Immature natural killer cell (primary cell): ENCODE measurements at regions not wholly inside any gene's neighbourhood (a gene's known extent, or its start where the extent isn't known, plus 50 kb on each side); places are given as distances from the start of the nearest gene placed in this dataset.

ENCODE experiments used
- DNase-seq, 3 donors: peaks; one replicate each; pipeline ENCODE4 v3.0.0; 2022; ENCODE audit warnings: mixed read lengths in 1 of 3
- H3K27ac Mint-ChIP-seq, 6 donors: one replicate each; pipeline ENCODE4 v1.8.0; 2020; ENCODE audit warnings: mixed read lengths in 6 of 6, mild to moderate bottlenecking in 5 of 6, inconsistent platforms in 4 of 6, moderate library complexity in 3 of 6
- H3K27me3 Mint-ChIP-seq, 3 donors: one replicate each; pipeline ENCODE4 v1.8.0; 2020 to 2021; ENCODE audit warnings: low read depth in 3 of 3, mild to moderate bottlenecking in 3 of 3, mixed read lengths in 3 of 3, moderate library complexity in 3 of 3, inconsistent platforms in 1 of 3
- H3K36me3 Mint-ChIP-seq, 3 donors: one replicate each; pipeline ENCODE4 v1.8.0; 2020; ENCODE audit warnings: mixed read lengths in 3 of 3, inconsistent platforms in 2 of 3, mild to moderate bottlenecking in 2 of 3
- H3K4me1 Mint-ChIP-seq, 2 donors: one replicate each; pipeline ENCODE4 v1.8.0; 2020; ENCODE audit warnings: inconsistent platforms in 2 of 2, mild to moderate bottlenecking in 2 of 2, mixed read lengths in 2 of 2, moderate library complexity in 1 of 2
- H3K4me3 Mint-ChIP-seq, 5 donors: one replicate each; pipeline ENCODE4 v1.8.0; 2020; ENCODE audit warnings: mild to moderate bottlenecking in 5 of 5, mixed read lengths in 5 of 5, inconsistent platforms in 3 of 5, moderate library complexity in 3 of 5
- H3K9me3 Mint-ChIP-seq, 6 donors: one replicate each; pipeline ENCODE4 v1.8.0; 2020; ENCODE audit warnings: mild to moderate bottlenecking in 6 of 6, mixed read lengths in 6 of 6, inconsistent platforms in 4 of 6, moderate library complexity in 3 of 6

DNA sequence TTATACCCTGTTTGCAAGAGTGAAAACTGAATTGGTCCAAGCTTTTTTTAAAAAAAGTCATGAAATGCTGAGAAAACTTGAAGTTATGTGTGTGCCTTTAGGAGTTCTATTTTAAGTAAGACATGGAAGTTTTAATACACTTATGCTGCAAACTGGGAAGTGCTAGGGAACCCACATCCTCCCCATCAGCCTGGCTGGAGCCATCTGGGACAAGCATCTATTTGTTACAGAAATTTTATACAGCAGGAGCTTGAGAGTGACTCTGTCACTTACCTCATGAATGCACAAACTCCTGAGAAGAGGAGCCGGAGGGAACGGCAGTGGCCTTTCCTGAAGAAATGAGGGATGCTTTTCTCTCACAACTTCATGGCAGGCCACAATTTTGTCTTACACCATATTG, 78.2 kb upstream of the SLC44A3 start:
- H3K9me3 Mint-ChIP-seq, result no peaks in the 10 kb centered on the region
- peaks cover 3 to 12% (median 5%) of the 10 kb centered on the region in 3 donors for H3K27me3 Mint-ChIP-seq
- no peak overlapping the region for H3K4me3 Mint-ChIP-seq
- no peak for DNase-seq
- H3K4me1 Mint-ChIP-seq, result peaks cover 0 to 2% of the 10 kb centered on the region in 2 donors
- H3K27ac Mint-ChIP-seq, result no peak overlapping the region
- H3K36me3 Mint-ChIP-seq, result no peaks in the 10 kb centered on the region

DNA sequence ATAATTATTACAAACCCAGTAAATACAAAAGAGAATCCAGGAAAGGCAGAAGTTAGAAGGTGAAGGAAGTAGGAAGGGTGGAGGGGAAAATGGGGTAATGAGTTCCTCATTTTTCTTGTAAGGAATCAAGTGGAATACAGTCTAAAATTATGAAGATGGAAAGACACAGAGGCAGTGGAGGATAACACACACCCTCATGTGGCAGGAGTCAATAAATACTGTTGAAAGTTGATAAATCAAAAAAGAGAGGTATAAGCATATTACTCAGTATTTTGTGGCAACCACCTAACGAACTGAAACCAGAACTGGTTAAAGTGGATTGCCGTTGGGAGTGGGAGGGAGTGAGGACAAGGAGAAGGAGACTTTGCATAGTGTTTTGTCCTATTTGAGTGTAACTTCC, 78.6 kb upstream of the SLC44A3 start:
- no peak for DNase-seq
- H3K27ac Mint-ChIP-seq, result no peak overlapping the region
- H3K4me3 Mint-ChIP-seq, result no peak overlapping the region
- no peaks in the 10 kb centered on the region for H3K9me3 Mint-ChIP-seq
- H3K27me3 Mint-ChIP-seq, result peaks cover 3 to 9% (median 5%) of the 10 kb centered on the region in 3 donors
- peaks cover 0 to 2% of the 10 kb centered on the region in 2 donors for H3K4me1 Mint-ChIP-seq
- no peaks in the 10 kb centered on the region for H3K36me3 Mint-ChIP-seq

DNA sequence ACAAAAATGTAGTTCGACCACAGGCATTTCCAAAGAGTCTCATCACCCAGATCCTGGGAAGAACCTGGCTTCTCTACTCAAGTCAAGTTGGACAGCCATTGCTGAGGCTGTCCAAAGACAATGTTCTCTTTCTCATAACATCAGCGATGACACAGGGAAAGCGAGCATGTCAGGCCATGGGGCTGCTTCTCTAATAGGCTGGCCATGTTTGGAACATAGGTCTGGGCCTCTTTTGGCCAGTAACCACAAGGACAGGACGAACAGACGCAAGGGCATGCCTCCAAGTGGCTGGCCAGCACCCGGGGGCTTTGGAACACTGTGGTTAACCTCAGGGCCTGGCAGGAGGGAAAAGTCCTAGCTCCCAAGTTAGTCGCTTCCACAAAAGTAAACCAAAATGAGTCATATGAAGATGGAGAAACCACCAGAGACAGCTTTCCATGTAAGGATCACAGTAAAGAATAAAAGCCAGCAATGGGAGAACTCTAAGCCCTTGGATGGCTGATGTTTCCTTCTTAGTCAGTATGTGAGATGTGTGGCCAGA, 80.6 kb upstream of the SLC44A3 start:
- peaks cover 0 to 2% of the 10 kb centered on the region in 2 donors for H3K4me1 Mint-ChIP-seq
- H3K9me3 Mint-ChIP-seq, result no peaks in the 10 kb centered on the region
- DNase-seq, result no peak
- no peaks in the 10 kb centered on the region for H3K36me3 Mint-ChIP-seq
- no peak overlapping the region for H3K27ac Mint-ChIP-seq
- peaks cover 1 to 10% (median 9%) of the 10 kb centered on the region in 3 donors for H3K27me3 Mint-ChIP-seq
- no peak overlapping the region for H3K4me3 Mint-ChIP-seq

DNA sequence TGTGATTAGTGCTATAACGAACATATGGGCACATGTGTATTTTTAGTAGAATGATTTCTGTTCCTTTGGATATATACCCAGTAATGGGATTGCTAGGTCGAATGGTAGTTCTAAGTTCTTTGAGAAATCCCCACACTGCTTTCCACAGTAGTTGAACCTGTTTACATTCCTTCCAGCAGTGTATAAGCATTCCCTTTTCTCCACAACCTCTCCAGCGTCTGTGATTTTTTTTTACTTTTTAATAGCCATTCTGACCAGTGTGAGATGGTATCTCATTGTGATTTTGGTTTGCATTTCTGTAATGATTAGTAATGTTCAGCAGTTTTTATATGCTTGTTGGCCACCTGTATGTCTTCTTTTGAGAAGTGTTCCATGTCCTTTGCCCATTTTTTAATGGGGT, 81.8 kb upstream of the SLC44A3 start:
- Mint-ChIP-seq H3K4me1 (peaks cover 0 to 2% of the 10 kb centered on the region in 2 donors), H3K9me3 (peaks cover 0 to 2% (median 0%) of the 10 kb centered on the region in 6 donors), H3K36me3 (no peaks in the 10 kb centered on the region), H3K27me3 (peaks cover 1 to 9% (median 9%) of the 10 kb centered on the region in 3 donors), H3K27ac (no peak overlapping the region), H3K4me3 (no peak overlapping the region)
- no peak for DNase-seq

DNA sequence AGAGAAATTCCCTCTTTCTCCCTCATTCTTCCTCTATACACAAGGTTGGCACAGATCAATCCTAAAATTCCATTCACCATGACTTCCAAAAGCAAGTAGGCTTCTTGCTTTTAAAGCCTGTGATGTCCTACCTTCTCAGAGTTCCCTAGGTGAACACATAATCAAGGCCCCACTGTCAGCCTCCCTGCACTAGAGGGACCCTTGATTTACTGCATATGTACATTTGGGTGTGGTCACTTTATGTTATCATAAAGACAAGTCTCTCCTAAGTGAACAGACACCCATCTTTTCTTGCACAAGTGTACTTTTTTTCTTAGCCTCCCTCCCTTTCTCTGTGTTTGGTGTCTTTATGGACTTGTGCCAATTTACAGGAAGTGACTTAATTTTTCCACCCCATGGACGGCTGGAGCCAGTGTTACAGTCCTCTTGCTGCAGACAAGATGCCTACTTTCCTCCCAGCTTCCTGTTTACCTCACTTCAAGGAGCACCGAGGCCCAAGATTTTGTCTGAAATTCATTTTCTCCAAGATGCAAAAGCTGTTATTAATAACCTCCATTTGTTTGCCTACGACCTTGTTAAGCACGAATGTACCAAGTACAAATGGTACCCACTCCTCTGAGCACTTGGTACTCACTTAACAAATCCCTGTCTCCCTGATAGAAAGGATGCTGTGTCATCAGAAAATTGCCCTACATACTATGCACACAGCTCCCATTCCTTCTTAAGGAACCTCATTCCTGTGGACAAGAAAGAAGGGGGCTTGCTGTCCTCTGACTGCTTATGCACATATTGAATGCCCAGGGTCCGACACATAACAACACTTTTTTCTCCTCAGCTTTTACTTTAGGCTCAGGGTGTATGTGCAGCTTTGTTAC, 82.8 kb upstream of the SLC44A3 start:
- DNase-seq, result no peak
- no peaks in the 10 kb centered on the region for H3K36me3 Mint-ChIP-seq
- no peak overlapping the region for H3K27ac Mint-ChIP-seq
- peaks cover 0 to 2% of the 10 kb centered on the region in 2 donors for H3K4me1 Mint-ChIP-seq
- peaks cover 0 to 2% (median 0%) of the 10 kb centered on the region in 6 donors for H3K9me3 Mint-ChIP-seq
- peaks cover 1 to 9% (median 9%) of the 10 kb centered on the region in 3 donors for H3K27me3 Mint-ChIP-seq
- no peak overlapping the region for H3K4me3 Mint-ChIP-seq

DNA sequence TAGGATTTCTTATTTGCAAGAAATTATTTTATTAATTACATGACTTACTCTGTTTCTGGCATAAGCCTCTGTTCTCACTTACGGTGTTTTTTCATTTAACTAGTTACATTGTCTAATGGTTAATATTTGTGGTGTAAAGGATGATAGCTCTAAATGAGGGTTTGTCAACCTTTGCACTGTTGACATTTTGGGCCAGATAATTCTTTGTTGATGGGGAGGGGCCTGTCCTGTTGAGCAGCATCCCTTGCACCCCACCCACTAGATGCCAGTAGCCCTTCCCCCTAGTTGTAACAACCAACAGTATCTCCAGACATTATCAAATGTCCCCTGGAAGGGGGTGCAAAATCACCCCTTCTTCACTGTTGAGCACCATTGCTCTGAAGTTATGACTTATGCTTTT, 83.6 kb upstream of the SLC44A3 start:
- DNase-seq, result no peak
- Mint-ChIP-seq H3K36me3 (no peaks in the 10 kb centered on the region), H3K4me1 (no peaks in the 10 kb centered on the region), H3K4me3 (no peak overlapping the region), H3K27me3 (peaks cover under 1 to 9% (median 8%) of the 10 kb centered on the region in 3 donors), H3K27ac (no peak overlapping the region), H3K9me3 (peaks cover 0 to 2% (median 0%) of the 10 kb centered on the region in 6 donors)

DNA sequence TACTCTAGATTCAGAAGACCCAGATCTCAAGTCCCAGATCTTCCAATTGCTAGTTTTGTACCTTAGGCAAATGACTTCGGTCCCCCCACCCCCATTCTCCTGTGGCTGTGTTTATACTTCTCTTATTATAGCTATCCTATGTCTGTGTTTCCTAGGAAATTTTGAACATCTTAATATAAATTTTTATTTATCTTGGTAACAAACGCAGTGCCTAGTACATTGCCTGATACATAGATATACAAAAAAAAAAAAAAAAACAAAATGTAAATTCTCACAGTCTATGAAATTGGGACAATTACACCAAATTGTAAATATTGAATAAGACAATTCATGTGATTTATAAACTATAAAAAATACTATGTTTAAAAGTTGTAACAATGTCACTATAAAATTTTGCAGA, 84.1 kb upstream of the SLC44A3 start:
- DNase-seq, result no peak
- H3K27me3 Mint-ChIP-seq, result peaks cover 4 to 10% (median 8%) of the 10 kb centered on the region in 3 donors
- no peaks in the 10 kb centered on the region for H3K36me3 Mint-ChIP-seq
- no peak overlapping the region for H3K4me3 Mint-ChIP-seq
- H3K27ac Mint-ChIP-seq, result no peak overlapping the region
- no peaks in the 10 kb centered on the region for H3K4me1 Mint-ChIP-seq
- peaks cover 0 to 2% (median 0%) of the 10 kb centered on the region in 6 donors for H3K9me3 Mint-ChIP-seq

DNA sequence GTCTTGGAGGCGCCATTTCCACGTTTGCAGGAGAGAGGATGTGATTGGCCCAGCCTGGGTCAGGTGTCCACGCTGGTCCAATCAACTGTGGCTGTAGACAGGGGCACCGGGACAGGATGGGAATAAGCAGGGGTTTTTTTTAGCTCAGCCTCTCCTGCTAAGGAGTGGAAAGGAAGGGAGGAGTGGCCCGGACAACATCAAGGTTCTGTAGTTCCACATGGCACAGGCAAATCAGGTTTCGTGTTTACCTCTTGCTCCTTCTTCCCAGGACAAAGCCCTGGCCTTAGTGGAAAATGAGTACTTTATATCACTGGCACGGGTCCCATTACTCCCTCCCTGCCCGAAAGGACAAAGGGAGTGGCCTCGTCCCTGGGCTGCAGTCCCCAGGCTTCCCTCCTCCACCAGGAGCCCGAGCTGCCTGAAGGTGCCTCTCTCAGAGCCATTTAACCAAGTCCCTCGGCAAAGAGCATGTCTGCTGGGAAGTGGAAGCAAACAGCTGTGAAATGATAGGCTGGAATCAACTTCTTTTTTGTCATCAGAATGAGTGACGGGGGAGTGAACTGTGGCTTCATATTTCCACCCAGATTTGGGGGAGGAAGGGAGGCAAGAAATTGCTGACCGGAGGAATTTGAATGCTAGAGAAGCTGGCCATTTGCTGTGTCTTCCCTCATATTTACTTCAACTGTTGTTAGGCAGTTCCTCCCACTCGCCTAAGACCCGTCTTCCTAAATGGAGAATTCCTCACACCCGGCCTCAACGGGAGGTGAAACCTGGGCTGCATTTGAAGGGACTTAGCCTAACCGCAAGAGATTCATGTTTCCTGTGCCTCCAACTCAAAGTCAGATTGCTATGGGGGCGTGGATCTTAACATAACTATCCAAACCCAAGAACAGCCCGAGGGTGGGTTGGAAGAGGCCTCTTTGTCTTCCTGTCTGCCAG, 84.9 kb upstream of the SLC44A3 start:
- no peak overlapping the region for H3K4me3 Mint-ChIP-seq
- DNase-seq, result no peak
- H3K27ac Mint-ChIP-seq, result no peak overlapping the region
- no peaks in the 10 kb centered on the region for H3K4me1 Mint-ChIP-seq
- H3K9me3 Mint-ChIP-seq, result peaks cover 0 to 2% (median 0%) of the 10 kb centered on the region in 6 donors
- peaks cover 4 to 12% (median 10%) of the 10 kb centered on the region in 3 donors for H3K27me3 Mint-ChIP-seq
- H3K36me3 Mint-ChIP-seq, result no peaks in the 10 kb centered on the region

DNA sequence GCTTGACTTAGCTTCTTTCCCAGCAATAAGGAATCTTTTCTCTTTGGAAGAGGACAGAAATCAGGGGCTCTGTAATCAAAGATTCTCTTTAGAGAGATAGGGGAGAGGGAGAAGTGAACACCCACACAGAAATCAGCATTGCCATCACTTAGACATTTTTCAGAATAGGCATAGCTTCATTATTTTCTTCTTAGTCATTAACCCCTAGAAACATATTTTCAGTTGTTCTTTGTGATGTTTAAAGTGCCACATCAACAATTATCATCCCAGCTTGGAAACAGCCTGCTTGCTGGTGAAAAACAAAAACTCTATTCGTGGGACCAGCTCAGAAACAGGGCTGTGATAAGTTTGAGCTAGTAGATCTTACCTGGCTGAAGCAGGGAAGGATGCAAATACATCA, 88.3 kb upstream of the SLC44A3 start:
- Mint-ChIP-seq H3K4me1 (no peaks in the 10 kb centered on the region), H3K36me3 (no peaks in the 10 kb centered on the region), H3K9me3 (peaks cover 0 to 2% (median 0%) of the 10 kb centered on the region in 6 donors), H3K27me3 (peaks cover 6 to 10% (median 7%) of the 10 kb centered on the region in 3 donors), H3K27ac (no peak overlapping the region), H3K4me3 (no peak overlapping the region)
- no peak for DNase-seq

DNA sequence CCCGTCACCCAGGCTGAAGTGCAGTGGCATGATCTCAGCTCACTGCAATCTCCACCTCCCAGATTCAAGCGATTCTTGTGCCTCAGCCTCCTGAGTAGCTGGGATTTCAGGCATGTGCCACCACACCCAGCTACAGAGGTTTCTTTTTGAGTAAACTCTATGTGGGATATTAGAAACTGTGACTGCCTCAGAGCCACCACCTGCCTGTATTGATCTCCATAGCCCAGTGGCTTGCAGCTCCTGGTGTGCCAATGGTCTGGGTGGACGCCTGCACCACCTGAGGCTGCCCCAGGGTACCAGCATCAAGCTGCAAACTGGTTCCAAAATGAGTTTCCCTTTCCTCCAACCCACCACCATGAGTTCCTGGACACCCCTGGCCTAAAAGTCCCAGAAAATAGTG, 89.7 kb upstream of the SLC44A3 start:
- no peak for DNase-seq
- H3K4me1 Mint-ChIP-seq, result no peaks in the 10 kb centered on the region
- H3K9me3 Mint-ChIP-seq, result peaks cover 0 to 2% (median 0%) of the 10 kb centered on the region in 6 donors
- no peaks in the 10 kb centered on the region for H3K36me3 Mint-ChIP-seq
- H3K4me3 Mint-ChIP-seq, result no peak overlapping the region
- peaks cover 5 to 7% (median 6%) of the 10 kb centered on the region in 3 donors for H3K27me3 Mint-ChIP-seq
- no peak overlapping the region for H3K27ac Mint-ChIP-seq

DNA sequence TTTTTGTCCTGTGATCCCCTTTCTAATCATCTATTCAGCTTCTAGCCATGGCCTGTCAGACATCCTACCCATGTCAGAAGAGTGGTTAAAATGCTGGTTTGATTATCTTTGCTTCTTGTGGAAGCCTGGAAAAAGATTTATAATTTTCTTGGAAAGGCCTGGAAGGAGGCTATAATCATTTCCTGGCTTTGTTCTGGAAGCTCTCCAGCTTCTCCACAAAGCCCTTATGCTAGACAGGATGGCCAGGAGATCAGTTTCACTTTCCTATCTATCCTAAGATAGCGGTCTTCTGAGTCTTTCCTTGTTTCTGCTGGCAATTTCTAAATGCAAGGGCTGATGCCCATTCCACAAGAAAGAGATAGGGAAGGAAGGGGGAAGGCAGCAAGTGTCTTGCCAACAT, 90.9 kb upstream of the SLC44A3 start:
- DNase-seq, result no peak
- H3K36me3 Mint-ChIP-seq, result no peaks in the 10 kb centered on the region
- no peak overlapping the region for H3K27ac Mint-ChIP-seq
- H3K9me3 Mint-ChIP-seq, result peaks cover 0 to 2% (median 0%) of the 10 kb centered on the region in 6 donors
- no peaks in the 10 kb centered on the region for H3K4me1 Mint-ChIP-seq
- H3K4me3 Mint-ChIP-seq, result no peak overlapping the region
- peaks cover 6 to 7% (median 6%) of the 10 kb centered on the region in 3 donors for H3K27me3 Mint-ChIP-seq

DNA sequence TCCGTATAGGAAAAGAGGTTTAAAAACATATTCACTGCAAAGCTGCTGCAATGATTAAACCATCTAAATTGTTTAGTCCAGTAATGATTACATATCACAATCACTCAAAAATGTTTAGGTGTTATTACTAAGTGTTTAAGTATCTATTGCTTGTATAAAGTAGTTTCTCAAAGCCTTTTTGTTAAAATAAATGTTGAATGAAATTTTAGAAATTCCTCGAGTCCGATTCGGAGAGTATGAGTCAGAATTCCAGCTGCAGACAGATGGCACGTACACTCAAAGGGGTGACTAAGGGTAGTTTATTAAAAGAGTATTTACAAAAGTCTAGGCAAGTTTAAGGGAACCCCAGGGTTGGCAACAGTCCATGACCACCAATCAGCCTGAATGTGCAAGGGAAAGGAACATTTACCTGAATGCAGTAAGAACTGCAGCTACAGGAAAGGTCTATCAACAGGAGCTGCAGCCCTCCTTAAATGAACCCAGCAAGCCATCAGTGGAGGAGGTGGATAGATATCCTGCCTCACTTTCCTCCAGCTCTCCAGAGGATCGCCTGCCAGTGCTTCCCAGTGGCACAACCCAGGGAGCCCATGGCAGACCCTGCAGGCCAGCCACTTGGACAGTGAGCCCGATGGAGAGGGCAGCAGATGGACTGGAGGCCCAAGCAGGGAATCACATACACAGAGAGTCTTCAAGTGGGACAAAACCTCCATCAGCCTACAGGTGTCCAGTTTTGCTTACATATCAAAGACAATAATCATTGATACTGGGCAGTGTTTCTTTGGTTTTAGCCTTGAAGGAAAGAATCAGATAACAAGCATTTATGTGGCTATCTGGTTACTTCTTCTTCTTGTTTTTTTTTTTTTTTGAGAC, 92.1 kb upstream of the SLC44A3 start:
- Mint-ChIP-seq H3K9me3 (no peaks in the 10 kb centered on the region), H3K27me3 (peaks cover 4 to 7% (median 6%) of the 10 kb centered on the region in 3 donors), H3K4me1 (no peaks in the 10 kb centered on the region), H3K4me3 (no peak overlapping the region), H3K36me3 (no peaks in the 10 kb centered on the region), H3K27ac (no peak overlapping the region)
- DNase-seq, result no peak
